GM19395 (cell line): ENCODE measurements at regions not wholly inside any gene's neighbourhood (a gene's known extent, or its start where the extent isn't known, plus 50 kb on each side); places are given as distances from the start of the nearest gene placed in this dataset.

Experiments used
- ATAC-seq: cut with Tn5 transposase; IDR thresholded peaks from one replicate; pipeline ENCODE4 v1.9.1; 2021; ENCODE audit warnings: mild to moderate bottlenecking, moderate library complexity; ENCODE audit not compliant: unreplicated experiment

- ATAC-seq = no peak
These were observed 63.0 kb downstream of the C5orf15 start for GRCh38 chr5:133905424-133905823.

GRCh38 chr5:133904641-133905040 is 63.8 kb downstream of the C5orf15 start:
- no peak for ATAC-seq

- no peak for ATAC-seq
These were observed 65.8 kb downstream of the C5orf15 start for GRCh38 chr5:133902511-133903118.

GRCh38 chr5:133900534-133901270 is 67.7 kb downstream of the C5orf15 start:
- ATAC-seq = no peak

- no peak for ATAC-seq
These were observed 68.9 kb downstream of the C5orf15 start for GRCh38 chr5:133899506-133899905.

DNA sequence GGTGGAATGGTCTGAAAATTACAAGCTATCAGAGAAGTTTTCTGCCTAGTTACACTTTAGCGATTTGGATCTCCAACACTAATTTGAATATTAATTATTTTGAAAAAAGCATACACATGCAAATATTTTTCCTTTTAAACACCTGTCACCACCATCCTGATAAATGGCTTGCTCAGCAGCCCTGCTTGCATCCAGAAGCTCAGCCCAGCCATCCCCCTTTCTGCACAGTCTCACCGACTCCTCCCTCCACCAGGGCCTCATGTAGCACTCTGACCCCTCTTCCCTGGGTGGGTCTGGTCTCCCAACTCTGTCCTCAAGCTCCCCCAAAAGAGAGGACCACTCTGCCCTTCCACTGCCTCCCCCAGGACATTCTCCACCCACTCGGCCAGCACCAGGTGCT is 70.0 kb downstream of the C5orf15 start:
- no peak for ATAC-seq

GRCh38 chr5:133897431-133897830 is 71.0 kb downstream of the C5orf15 start:
- ATAC-seq = no peak

- ATAC-seq = no peak
These were observed 71.6 kb downstream of the C5orf15 start for GRCh38 chr5:133896873-133897272.

GRCh38 chr5:133895979-133896845 is 72.2 kb downstream of the C5orf15 start:
- no peak for ATAC-seq

GRCh38 chr5:133894143-133894542 is 74.3 kb downstream of the C5orf15 start:
- ATAC-seq = no peak

DNA sequence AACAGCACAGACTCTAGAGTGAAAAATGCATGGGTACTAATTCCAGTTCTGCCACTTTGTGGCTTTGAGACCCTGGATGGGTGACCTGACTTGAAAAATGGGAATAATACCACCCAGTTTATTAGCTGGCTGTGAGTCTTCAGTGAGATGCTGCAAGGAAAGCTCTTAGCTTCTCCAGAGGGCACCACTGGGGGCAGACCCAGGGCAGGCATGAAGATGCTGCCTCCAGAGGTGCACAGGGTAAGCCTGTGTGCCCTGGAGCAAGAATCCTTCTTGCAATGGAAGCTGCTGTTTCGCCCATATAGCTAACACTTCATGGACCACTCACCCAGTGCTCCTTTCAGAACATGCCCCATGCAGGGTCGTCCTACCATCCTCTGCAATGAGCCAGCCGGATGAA is 75.7 kb downstream of the C5orf15 start:
- no peak for ATAC-seq

DNA sequence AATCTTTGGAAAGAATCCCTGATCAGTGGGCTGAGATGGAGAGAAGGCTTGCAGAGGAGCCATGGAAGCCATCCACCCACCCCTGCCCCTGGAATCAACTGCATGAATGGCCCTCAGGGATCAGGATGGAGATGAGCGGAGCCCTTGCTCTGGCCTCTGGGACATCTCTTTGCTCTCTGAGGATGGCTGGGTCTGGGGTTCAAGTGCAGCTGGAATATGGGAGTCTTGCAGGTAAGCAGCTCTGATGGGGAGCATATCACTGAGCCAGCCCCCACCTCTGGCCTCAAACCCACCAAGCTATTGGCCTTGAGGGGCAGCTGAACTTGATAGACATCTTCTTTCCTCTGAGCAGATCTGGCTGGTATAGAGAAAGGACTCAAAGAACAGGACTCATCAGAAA is 76.1 kb downstream of the C5orf15 start:
- no peak for ATAC-seq

DNA sequence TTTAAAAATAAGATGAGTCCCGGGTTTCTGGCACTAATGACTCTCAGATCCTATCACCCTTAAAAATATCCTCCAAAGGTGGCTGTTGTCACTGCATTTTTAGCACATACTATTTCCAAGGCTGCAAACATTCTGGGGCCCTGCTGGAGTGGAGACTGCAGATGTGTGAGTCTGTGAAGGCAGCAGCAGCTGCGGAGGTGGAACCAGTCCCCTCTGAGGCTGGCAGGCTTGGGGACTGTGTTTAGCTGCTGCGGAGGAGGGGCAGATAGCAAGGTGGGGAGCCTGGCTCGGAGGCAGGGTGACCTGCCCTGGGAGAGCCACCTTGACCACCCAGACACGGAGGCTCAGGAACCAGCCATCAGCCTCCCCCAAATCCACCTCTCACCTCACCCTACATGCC is 77.0 kb downstream of the C5orf15 start:
- no peak for ATAC-seq

GRCh38 chr5:133890776-133891280 is 77.6 kb downstream of the C5orf15 start:
- no peak for ATAC-seq

DNA sequence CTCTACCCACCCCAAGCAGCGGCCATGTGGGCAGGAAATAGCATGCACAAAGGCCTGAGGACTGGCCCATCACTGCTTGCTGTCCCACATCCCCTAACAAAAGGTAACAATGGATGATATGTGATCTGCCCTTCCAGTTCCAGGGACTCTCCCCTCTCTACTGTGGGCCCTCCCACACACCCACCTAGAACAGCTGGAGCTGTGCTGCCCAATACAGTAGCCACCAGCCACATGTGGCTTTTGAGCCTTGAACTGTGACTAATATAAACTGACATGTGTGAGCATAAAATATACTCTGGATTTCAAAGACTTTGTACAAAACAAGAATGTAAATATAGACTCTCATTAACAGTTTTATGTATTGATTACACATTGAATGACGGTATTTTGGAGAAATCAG is 78.1 kb downstream of the C5orf15 start:
- no peak for ATAC-seq

DNA sequence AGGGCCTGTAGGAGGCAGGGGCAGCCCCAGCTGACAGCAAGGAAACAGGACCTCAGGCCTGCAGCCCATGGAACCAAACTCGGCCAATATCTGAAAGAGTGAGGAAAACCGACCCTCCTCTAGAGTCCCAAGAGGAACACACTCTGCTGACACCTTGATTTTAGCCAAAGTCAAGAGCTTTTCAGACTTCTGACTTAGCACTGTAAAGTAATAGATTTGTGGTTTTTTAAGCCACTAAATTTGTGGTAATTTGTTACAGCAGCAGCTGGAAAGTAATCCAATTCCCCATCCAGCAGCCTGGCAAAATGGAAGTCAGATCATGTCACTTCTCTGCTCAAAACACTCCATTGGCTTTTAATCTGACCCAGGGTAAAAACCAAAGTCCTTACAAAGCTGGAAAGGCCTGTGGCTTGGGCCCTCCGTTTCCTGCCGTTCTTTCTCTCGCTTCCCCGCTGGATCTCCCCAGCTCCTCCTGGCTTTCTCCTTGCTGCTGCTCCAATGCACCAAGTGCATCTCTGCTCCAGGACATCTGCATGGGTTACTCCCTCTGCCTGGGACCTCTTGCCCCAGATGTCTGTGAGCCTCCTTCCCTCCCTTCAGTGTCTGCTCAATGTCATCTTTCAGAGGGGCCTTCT is 79.0 kb downstream of the C5orf15 start:
- no peak for ATAC-seq

DNA sequence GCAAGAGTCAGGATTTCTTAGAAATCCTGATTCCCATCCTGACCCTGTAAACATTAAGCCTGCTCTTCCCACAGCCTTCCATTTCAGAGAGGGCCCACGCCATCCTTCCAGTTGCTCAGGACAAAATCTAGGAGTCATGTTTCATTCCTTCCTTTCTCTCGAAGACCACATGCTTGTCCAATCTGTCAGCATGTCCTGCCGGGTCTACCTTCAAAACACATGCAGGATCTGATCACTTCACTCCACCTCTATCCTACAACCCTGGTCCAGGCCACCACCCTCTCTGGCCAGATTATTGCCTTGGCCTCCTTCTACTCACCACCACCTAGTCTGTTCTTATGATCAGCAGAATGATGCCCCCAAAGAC is 79.8 kb downstream of the C5orf15 start:
- no peak for ATAC-seq

DNA sequence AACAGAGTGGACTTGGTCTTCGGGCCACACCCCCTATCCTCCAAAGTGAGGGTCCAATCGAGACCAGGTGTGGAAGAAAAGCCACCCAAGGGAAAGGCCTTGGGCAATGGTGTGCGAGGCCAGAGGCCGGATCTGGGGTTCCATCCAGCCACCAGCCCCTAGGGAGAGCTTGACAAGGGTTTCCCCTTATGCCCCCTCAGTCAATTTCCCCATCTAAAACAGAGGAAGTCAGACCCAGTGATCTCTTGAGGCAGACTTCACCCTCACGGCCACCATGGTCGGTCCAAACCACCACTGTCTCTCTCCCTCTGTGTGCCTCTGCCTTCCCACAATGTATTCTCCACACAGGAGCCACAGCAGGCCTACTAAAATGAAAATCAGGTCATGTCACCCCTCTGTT is 82.9 kb downstream of the C5orf15 start:
- no peak for ATAC-seq

GRCh38 chr5:133884569-133885311 is 83.7 kb downstream of the C5orf15 start:
- ATAC-seq = no peak

DNA sequence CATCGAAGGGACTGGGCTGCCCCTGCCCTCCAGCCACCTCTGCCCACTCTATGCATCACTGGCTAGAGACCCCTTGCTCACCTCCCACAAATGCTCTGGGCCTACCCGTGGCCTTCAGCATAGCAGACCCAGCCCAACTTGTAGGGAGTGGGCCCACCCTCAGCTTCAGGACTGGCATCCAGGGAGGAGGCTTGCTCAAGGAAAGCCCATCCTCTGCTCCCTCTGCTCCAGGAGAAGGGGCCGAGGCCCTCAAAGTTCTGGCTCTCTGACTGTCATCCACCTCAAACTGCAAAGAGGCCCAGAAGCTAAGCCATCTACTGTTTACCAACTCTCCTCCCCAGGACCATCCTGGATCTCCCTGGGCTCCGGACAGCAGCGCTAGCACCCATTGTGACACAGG is 84.5 kb downstream of the C5orf15 start:
- ATAC-seq = no peak

DNA sequence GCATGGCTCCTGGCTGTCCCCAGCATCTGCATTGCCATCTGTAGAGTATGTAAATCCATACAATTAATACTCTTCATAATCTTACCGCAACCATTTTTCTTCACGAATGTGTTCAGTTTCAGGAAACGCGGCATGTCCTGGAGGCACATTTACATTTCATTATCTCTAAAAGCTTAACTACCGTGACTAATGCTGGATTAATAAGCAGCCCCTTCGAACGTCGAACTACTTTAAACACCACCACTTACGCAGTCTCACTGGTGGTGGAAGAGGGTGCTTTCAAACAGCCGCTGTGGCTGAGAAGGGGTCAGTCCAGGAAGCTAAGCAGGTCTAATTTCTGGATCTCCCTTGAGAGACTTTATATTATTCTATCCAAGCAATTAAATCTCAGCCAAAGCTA is 85.6 kb downstream of the C5orf15 start:
- ATAC-seq = no peak
